Testis (tissue), 2 donors: ENCODE measurements at regions not wholly inside any gene's neighbourhood (a gene's known extent, or its start where the extent isn't known, plus 50 kb on each side); places are given as distances from the start of the nearest gene placed in this dataset.

Source experiments
- DNase-seq: peaks from one replicate; pipeline ENCODE4 v3.0.0-alpha.2; 2019
- H3K27ac ChIP-seq, 2 donors: fragments of 200-600 bp; sonication (generic); one replicate each; pipeline ENCODE4 v1.5.1; 2019
- H3K27me3 ChIP-seq: fragments of 200-600 bp; sonication (generic); one replicate; pipeline ENCODE4 v1.5.1; 2019
- H3K36me3 ChIP-seq: fragments of 200-600 bp; sonication (generic); one replicate; pipeline ENCODE4 v1.5.1; 2017; ENCODE audit warnings: low read depth; ENCODE audit errors: missing control alignments
- H3K4me1 ChIP-seq: fragments of 200-600 bp; sonication (generic); one replicate; pipeline ENCODE4 v1.5.1; 2019
- H3K4me3 ChIP-seq, 2 donors: fragments of 200-600 bp; sonication (generic); one replicate each; pipeline ENCODE4 v1.5.1; 2017 to 2019
- H3K9me3 ChIP-seq: fragments of 200-600 bp; sonication (generic); one replicate; pipeline ENCODE4 v1.5.1; 2017
- CTCF ChIP-seq, 3 experiments: fragments of 450-650 bp in 2 of 3; fragments of 200-600 bp in 1 of 3; sonication (generic) in 1 of 3; IDR thresholded peaks; one replicate each; pipeline ENCODE4 v1.5.1; 2016 to 2019; ENCODE audit warnings: antibody characterized with exemption in 3 of 3, mild to moderate bottlenecking in 2 of 3, moderate library complexity in 1 of 3
- POLR2A ChIP-seq: fragments of 450-650 bp; IDR thresholded peaks from one replicate; pipeline ENCODE4 v1.6.1; 2017; ENCODE audit warnings: antibody characterized with exemption, mild to moderate bottlenecking, moderate library complexity
- WGBS, 2 donors: methylation state at CpG; one replicate each; pipeline ENCODE4 v1.1.5; 2018; 5-methylcytosine and 5-hydroxymethylcytosine counted together
- intact Hi-C: fragments of 100-400 bp; cut with DNase I; formaldehyde crosslinking; loops from one replicate; pipeline ENCODE4 v1.15.1; 2023; ENCODE audit warnings: low total_unique reads

DNA sequence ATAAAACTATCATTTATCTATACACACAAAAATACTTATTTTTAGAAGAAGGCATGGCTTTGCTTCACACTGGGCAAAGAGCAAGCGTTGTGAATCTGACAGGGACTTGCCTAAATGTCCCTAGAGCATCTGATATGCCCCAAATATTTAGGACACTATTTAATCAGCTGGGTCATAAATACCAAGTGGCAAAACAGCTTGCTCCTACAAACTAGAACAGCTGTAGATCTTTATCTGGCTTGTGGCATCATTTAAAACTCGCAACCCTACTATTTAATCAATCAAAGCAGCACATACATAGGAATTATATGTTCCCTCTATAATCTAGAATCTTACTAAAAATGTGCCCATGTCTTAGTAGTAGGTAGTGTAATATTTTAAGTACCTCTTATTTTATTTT lies 999.5 kb downstream of the JRKL start:
- intact Hi-C loops: no loop called here
- 38 to 58% methylated on average over 1 to 2 of the region's 2 CpGs for WGBS, 2 donors
- Histone ChIP-seq H3K4me1 (no peaks in the 10 kb centered on the region), H3K27ac (no peak overlapping the region), H3K4me3 (no peak overlapping the region), H3K9me3 (no peaks in the 10 kb centered on the region), H3K36me3 (no peaks in the 10 kb centered on the region), H3K27me3 (no peaks in the 10 kb centered on the region)
- no peak for DNase-seq
- TF ChIP-seq POLR2A (no peak), CTCF (IDR thresholded peaks at IDR 0.05) (no peak)

GRCh38 chr11:97398246-97398645 lies 1008.4 kb downstream of the JRKL start:
- TF ChIP-seq CTCF (IDR thresholded peaks at IDR 0.05) (no peak), POLR2A (no peak)
- 84 to 94% methylated on average over 3 to 4 of the region's 4 CpGs for WGBS, 2 donors
- Histone ChIP-seq H3K36me3 (no peaks in the 10 kb centered on the region), H3K27me3 (no peaks in the 10 kb centered on the region), H3K9me3 (no peaks in the 10 kb centered on the region), H3K4me1 (no peaks in the 10 kb centered on the region), H3K27ac (no peak overlapping the region), H3K4me3 (no peak overlapping the region)
- intact Hi-C loops: no loop called here
- DNase-seq: no peak

- no peak for DNase-seq
- H3K27ac ChIP-seq: no peak overlapping the region
- intact Hi-C loops: no loop called here
- TF ChIP-seq CTCF (IDR thresholded peaks at IDR 0.05) (no peak), POLR2A (no peak)
- H3K4me3 ChIP-seq: no peak overlapping the region
- no peaks in the 10 kb centered on the region for H3K27me3 ChIP-seq
- H3K4me1 ChIP-seq: no peaks in the 10 kb centered on the region
- 93% methylated on average over 1 of the region's 1 CpG; no CpG with 5 or more reads in 1 of the 2 donors for WGBS, 2 donors
- H3K9me3 ChIP-seq: no peaks in the 10 kb centered on the region
- H3K36me3 ChIP-seq: no peaks in the 10 kb centered on the region
Observed at GRCh38 chr11:97409141-97409540, 1019.3 kb downstream of the JRKL start.

- Histone ChIP-seq H3K36me3 (no peaks in the 10 kb centered on the region), H3K9me3 (no peaks in the 10 kb centered on the region), H3K4me1 (no peaks in the 10 kb centered on the region), H3K4me3 (no peak overlapping the region), H3K27ac (no peak overlapping the region), H3K27me3 (no peaks in the 10 kb centered on the region)
- intact Hi-C loops: no loop called here
- no peak for DNase-seq
- TF ChIP-seq POLR2A: no peak
- TF ChIP-seq CTCF (IDR thresholded peaks at IDR 0.05): no peak
- 78 to 84% methylated on average over 2 of the region's 2 CpGs for WGBS, 2 donors
Observed at GRCh38 chr11:97414801-97415200, 1025.0 kb downstream of the JRKL start.

DNA sequence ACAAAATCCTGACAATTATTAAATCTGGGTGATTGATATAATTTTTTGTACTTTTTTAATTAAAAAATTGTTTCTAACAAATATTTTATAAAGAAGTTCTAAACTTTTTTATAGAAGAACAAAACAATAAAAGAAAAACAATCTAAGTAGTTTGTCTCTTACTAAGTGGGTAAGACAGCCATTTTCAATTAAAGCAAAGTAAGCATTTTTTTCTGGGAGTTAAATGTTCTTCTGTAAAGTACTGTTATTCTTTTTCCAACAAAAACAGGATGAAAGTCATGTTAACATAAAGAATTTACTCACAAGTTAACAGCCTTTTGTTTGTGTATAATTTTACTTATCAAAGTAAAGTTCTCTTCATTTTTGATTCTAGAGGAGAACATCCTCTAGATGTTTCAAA lies 1029.9 kb downstream of the JRKL start:
- Histone ChIP-seq H3K4me3 (no peak overlapping the region), H3K9me3 (no peaks in the 10 kb centered on the region), H3K27ac (no peak overlapping the region), H3K4me1 (no peaks in the 10 kb centered on the region), H3K36me3 (no peaks in the 10 kb centered on the region), H3K27me3 (no peaks in the 10 kb centered on the region)
- TF ChIP-seq POLR2A (no peak), CTCF (IDR thresholded peaks at IDR 0.05) (no peak)
- no peak for DNase-seq
- intact Hi-C loops: no loop called here
